Endothelial cell of umbilical vein (primary cell): ENCODE measurements at regions not wholly inside any gene's neighbourhood (a gene's known extent, or its start where the extent isn't known, plus 50 kb on each side); places are given as distances from the start of the nearest gene placed in this dataset.

Source experiments
- MAX ChIP-seq: IDR thresholded peaks from 2 replicates; pipeline ENCODE4 v1.6.1; 2011; ENCODE audit not compliant: insufficient read depth, insufficient read length
- POLR2AphosphoS5 ChIP-seq: IDR thresholded peaks from 2 replicates; pipeline ENCODE4 v1.6.1; 2012; ENCODE audit warnings: low read depth, mild to moderate bottlenecking, control low read depth, low read length, moderate library complexity; ENCODE audit not compliant: insufficient read depth
- TF ChIP-seq, protein P1 (sequence below), 2 donors: IDR thresholded peaks; 1 replicate in 1 of 2; 2 replicates in 1 of 2; pipeline ENCODE4 v1.5.1; 2011; ENCODE audit warnings: low read length in 2 of 2, mild to moderate bottlenecking in 2 of 2, moderate library complexity in 2 of 2, control low read depth in 1 of 2, inconsistent platforms in 1 of 2, low read depth in 1 of 2; ENCODE audit not compliant: insufficient read depth in 1 of 2; ENCODE audit errors: extremely low read depth in 1 of 2

DNA sequence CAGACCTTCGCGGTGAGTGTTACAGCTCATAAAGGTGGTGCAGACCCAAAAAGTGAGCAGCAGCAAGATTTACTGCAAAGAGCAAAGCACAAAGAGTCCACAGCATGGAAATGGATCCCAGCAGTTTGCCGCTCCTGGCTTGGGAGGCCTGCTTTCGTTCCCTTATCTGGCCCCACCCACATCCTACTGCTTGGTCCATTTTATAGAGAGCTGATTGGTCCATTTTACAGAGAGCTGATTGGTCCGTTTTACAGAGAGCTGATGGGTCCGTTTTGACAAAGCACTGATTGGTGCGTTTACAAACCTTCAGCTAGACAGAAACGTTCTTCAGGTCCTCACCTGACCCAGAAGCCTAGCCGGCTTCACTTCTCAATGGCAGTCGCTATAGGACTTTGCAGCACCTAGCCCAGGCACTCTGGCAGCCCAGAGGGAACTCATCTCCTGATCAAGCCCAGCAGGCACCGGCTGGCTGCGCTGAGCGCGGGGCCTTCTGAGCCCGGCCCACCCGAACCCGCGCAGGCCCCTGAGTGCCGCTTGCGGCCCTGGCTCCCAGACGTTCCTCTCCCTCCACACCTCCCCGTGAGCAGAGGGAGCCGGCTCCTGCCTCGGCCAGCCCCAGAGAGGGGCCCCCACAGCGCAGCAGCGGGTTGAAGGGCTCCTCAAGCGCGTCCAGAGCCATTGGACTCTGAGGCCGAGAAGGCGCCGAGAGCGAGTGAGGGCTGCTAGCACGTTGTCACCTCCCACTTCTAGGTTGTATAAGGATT is 200.3 kb downstream of the LMO4 start:
- TF ChIP-seq MAX, result no peak
- TF ChIP-seq, protein P1, sequence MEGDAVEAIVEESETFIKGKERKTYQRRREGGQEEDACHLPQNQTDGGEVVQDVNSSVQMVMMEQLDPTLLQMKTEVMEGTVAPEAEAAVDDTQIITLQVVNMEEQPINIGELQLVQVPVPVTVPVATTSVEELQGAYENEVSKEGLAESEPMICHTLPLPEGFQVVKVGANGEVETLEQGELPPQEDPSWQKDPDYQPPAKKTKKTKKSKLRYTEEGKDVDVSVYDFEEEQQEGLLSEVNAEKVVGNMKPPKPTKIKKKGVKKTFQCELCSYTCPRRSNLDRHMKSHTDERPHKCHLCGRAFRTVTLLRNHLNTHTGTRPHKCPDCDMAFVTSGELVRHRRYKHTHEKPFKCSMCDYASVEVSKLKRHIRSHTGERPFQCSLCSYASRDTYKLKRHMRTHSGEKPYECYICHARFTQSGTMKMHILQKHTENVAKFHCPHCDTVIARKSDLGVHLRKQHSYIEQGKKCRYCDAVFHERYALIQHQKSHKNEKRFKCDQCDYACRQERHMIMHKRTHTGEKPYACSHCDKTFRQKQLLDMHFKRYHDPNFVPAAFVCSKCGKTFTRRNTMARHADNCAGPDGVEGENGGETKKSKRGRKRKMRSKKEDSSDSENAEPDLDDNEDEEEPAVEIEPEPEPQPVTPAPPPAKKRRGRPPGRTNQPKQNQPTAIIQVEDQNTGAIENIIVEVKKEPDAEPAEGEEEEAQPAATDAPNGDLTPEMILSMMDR (IDR thresholded peaks at IDR 0.05; ENCODE audit: extremely low read depth in 1 of 2, insufficient read depth in 1 of 2, low read depth in 1 of 2, low read length in 2 of 2), result no peak
- no peak for TF ChIP-seq POLR2AphosphoS5
